WTC11 (cell line): ENCODE measurements at regions not wholly inside any gene's neighbourhood (a gene's known extent, or its start where the extent isn't known, plus 50 kb on each side); places are given as distances from the start of the nearest gene placed in this dataset.

Experiments used
- ATAC-seq: fragments of 200-7000 bp; cut with Tn5 transposase; 2 replicates; pipeline ENCODE4 v1.10.0; 2021; ENCODE audit warnings: mild to moderate bottlenecking, moderate library complexity
- CTCF ChIA-PET: fragments of 300-600 bp; sonication (Branson Sonifier 250); formaldehyde crosslinking; loops from one replicate; lab custom pipeline; 2021; ENCODE audit warnings: antibody characterized with exemption; lab: Charles Lee
- POLR2A ChIA-PET: fragments of 350-600 bp; sonication (Branson Sonifier 250); formaldehyde crosslinking; loops from one replicate; lab custom pipeline; 2021; ENCODE audit warnings: antibody characterized with exemption; lab: Charles Lee
- DNase-seq: peaks from one replicate; pipeline ENCODE4 v3.0.0; 2021; ENCODE audit warnings: low spot score
- H3K27ac Mint-ChIP-seq: 2 replicates; pipeline ENCODE4 v1.8.0; 2021; ENCODE audit warnings: mixed read lengths
- H3K27me3 Mint-ChIP-seq: 2 replicates; pipeline ENCODE4 v1.8.0; 2021; ENCODE audit warnings: low read depth, mild to moderate bottlenecking, moderate library complexity, mixed read lengths
- H3K36me3 Mint-ChIP-seq: 2 replicates; pipeline ENCODE4 v1.8.0; 2021; ENCODE audit warnings: mixed read lengths
- H3K4me1 Mint-ChIP-seq: 2 replicates; pipeline ENCODE4 v1.8.0; 2022; ENCODE audit warnings: mixed read lengths
- H3K4me3 Mint-ChIP-seq: 2 replicates; pipeline ENCODE4 v1.8.0; 2021; ENCODE audit warnings: mild to moderate bottlenecking, moderate library complexity, mixed read lengths
- H3K9me3 Mint-ChIP-seq: 2 replicates; pipeline ENCODE4 v1.8.0; 2021; ENCODE audit warnings: mixed read lengths
- GRHL2 ChIP-seq: fragments of 250-450 bp; sonication (Bioruptor Pico); IDR thresholded peaks from 2 replicates; pipeline ENCODE4 v1.8.0; 2022; ENCODE audit warnings: mild to moderate bottlenecking, moderate library complexity; ENCODE audit not compliant: insufficient replicate concordance, severe bottlenecking
- HMGA2 ChIP-seq: fragments of 250-450 bp; sonication (Bioruptor Pico); IDR thresholded peaks from 2 replicates; pipeline ENCODE4 v1.4.0; 2021; ENCODE audit warnings: mild to moderate bottlenecking, moderate library complexity
- IRF2 ChIP-seq: sonication (generic); formaldehyde crosslinking; IDR thresholded peaks from 2 replicates; pipeline ENCODE4 v1.8.0; 2022; ENCODE audit warnings: low read depth, missing genetic modification reagents, borderline replicate concordance
- JUN ChIP-seq: sonication (generic); formaldehyde crosslinking; IDR thresholded peaks from 2 replicates; pipeline ENCODE4 v1.8.0; 2023; ENCODE audit warnings: mild to moderate bottlenecking, missing genetic modification reagents
- KAT7 ChIP-seq: sonication (generic); formaldehyde crosslinking; IDR thresholded peaks from 2 replicates; pipeline ENCODE4 v1.8.1; 2023; ENCODE audit warnings: missing genetic modification reagents, mild to moderate bottlenecking, borderline replicate concordance
- MXD4 ChIP-seq: fragments of 250-450 bp; sonication (Bioruptor Pico); IDR thresholded peaks from 2 replicates; pipeline ENCODE4 v1.8.0; 2021; ENCODE audit warnings: mild to moderate bottlenecking, moderate library complexity, borderline replicate concordance
- NFE2L1 ChIP-seq: sonication (generic); formaldehyde crosslinking; IDR thresholded peaks from 2 replicates; pipeline ENCODE4 v1.8.1; 2023; ENCODE audit warnings: missing genetic modification reagents
- NR2C2 ChIP-seq: sonication (generic); formaldehyde crosslinking; IDR thresholded peaks from 2 replicates; pipeline ENCODE4 v1.8.0; 2022; ENCODE audit warnings: mild to moderate bottlenecking, missing genetic modification reagents
- NR3C1 ChIP-seq: sonication (generic); formaldehyde crosslinking; conservative IDR thresholded peaks from 2 replicates; pipeline ENCODE4 v1.8.1; 2023; ENCODE audit warnings: low read depth, mild to moderate bottlenecking, missing genetic modification reagents
- OVOL2 ChIP-seq: fragments of 250-450 bp; sonication (Bioruptor Pico); IDR thresholded peaks from 2 replicates; pipeline ENCODE4 v1.9.0; 2021; ENCODE audit warnings: mild to moderate bottlenecking, borderline replicate concordance
- SMAD4 ChIP-seq: sonication (generic); formaldehyde crosslinking; IDR thresholded peaks from 2 replicates; pipeline ENCODE4 v1.8.0; 2022; ENCODE audit warnings: mild to moderate bottlenecking, missing genetic modification reagents
- TCF7 ChIP-seq: sonication (generic); formaldehyde crosslinking; IDR thresholded peaks from 2 replicates; pipeline ENCODE4 v1.8.0; 2022; ENCODE audit warnings: mild to moderate bottlenecking, low read depth, missing genetic modification reagents, moderate library complexity
- TEAD1 ChIP-seq: sonication (generic); formaldehyde crosslinking; IDR thresholded peaks from 2 replicates; pipeline ENCODE4 v1.8.0; 2022; ENCODE audit warnings: mild to moderate bottlenecking, missing genetic modification reagents
- ZBTB21 ChIP-seq: sonication (generic); formaldehyde crosslinking; IDR thresholded peaks from 2 replicates; pipeline ENCODE4 v1.8.1; 2023; ENCODE audit warnings: mild to moderate bottlenecking, missing genetic modification reagents, borderline replicate concordance
- ZMAT4 ChIP-seq: fragments of 250-450 bp; sonication (Bioruptor Pico); IDR thresholded peaks from 2 replicates; pipeline ENCODE4 v1.9.0; 2021; ENCODE audit warnings: mild to moderate bottlenecking
- ZNF121 ChIP-seq: sonication (generic); formaldehyde crosslinking; IDR thresholded peaks from 2 replicates; pipeline ENCODE4 v1.8.0; 2023; ENCODE audit warnings: missing genetic modification reagents
- ZNF425 ChIP-seq: fragments of 250-450 bp; sonication (Bioruptor Pico); conservative IDR thresholded peaks from 2 replicates; pipeline ENCODE4 v1.9.0; 2021; ENCODE audit warnings: mild to moderate bottlenecking
- TF ChIP-seq, protein P1 (sequence below): fragments of 250-450 bp; sonication (Bioruptor Pico); IDR thresholded peaks from 2 replicates; pipeline ENCODE4 v1.9.0; 2021; ENCODE audit warnings: moderate library complexity, mild to moderate bottlenecking, inconsistent platforms, borderline replicate concordance
- TF ChIP-seq, protein P2 (sequence below): sonication (generic); formaldehyde crosslinking; IDR thresholded peaks from 2 replicates; pipeline ENCODE4 v1.8.1; 2022; ENCODE audit warnings: missing genetic modification reagents, borderline replicate concordance
- TF ChIP-seq, protein P3 (sequence below): sonication (generic); formaldehyde crosslinking; IDR thresholded peaks from 2 replicates; pipeline ENCODE4 v1.8.1; 2023; ENCODE audit warnings: mild to moderate bottlenecking, missing genetic modification reagents, moderate library complexity
- TF ChIP-seq, protein P4 (sequence below): sonication (generic); formaldehyde crosslinking; IDR thresholded peaks from 2 replicates; pipeline ENCODE4 v1.8.0; 2022; ENCODE audit warnings: mild to moderate bottlenecking, missing genetic modification reagents
- TF ChIP-seq, protein P5 (sequence below): sonication (generic); formaldehyde crosslinking; IDR thresholded peaks from 2 replicates; pipeline ENCODE4 v1.8.0; 2023; ENCODE audit warnings: mild to moderate bottlenecking, missing genetic modification reagents
- TF ChIP-seq, protein P6 (sequence below): sonication (generic); formaldehyde crosslinking; IDR thresholded peaks from 2 replicates; pipeline ENCODE4 v1.8.1; 2022; ENCODE audit warnings: mild to moderate bottlenecking, missing genetic modification reagents, moderate library complexity, borderline replicate concordance

- TF ChIP-seq, protein P1, sequence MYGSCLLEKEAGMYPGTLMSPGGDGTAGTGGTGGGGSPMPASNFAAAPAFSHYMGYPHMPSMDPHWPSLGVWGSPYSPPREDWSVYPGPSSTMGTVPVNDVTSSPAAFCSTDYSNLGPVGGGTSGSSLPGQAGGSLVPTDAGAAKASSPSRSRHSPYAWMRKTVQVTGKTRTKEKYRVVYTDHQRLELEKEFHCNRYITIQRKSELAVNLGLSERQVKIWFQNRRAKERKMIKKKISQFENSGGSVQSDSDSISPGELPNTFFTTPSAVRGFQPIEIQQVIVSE (CRISPR knock-in tag), result no peak
- TF ChIP-seq, protein P2, sequence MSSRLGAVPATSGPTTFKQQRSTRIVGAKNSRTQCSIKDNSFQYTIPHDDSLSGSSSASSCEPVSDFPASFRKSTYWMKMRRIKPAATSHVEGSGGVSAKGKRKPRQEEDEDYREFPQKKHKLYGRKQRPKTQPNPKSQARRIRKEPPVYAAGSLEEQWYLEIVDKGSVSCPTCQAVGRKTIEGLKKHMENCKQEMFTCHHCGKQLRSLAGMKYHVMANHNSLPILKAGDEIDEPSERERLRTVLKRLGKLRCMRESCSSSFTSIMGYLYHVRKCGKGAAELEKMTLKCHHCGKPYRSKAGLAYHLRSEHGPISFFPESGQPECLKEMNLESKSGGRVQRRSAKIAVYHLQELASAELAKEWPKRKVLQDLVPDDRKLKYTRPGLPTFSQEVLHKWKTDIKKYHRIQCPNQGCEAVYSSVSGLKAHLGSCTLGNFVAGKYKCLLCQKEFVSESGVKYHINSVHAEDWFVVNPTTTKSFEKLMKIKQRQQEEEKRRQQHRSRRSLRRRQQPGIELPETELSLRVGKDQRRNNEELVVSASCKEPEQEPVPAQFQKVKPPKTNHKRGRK (CRISPR knock-in tag), result no peak
- TF ChIP-seq IRF2 (CRISPR knock-in tag), result no peak
- TF ChIP-seq TEAD1 (CRISPR knock-in tag), result no peak
- TF ChIP-seq, protein P3, sequence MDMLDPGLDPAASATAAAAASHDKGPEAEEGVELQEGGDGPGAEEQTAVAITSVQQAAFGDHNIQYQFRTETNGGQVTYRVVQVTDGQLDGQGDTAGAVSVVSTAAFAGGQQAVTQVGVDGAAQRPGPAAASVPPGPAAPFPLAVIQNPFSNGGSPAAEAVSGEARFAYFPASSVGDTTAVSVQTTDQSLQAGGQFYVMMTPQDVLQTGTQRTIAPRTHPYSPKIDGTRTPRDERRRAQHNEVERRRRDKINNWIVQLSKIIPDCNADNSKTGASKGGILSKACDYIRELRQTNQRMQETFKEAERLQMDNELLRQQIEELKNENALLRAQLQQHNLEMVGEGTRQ (CRISPR knock-in tag), result no peak
- no peak for TF ChIP-seq NR3C1 (CRISPR knock-in tag)
- TF ChIP-seq OVOL2 (CRISPR knock-in tag), result no peak
- TF ChIP-seq MXD4 (CRISPR knock-in tag), result no peak
- TF ChIP-seq SMAD4, result no peak
- TF ChIP-seq, protein P4, sequence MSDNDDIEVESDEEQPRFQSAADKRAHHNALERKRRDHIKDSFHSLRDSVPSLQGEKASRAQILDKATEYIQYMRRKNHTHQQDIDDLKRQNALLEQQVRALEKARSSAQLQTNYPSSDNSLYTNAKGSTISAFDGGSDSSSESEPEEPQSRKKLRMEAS, result no peak
- no peak for TF ChIP-seq KAT7 (CRISPR knock-in tag)
- TF ChIP-seq ZNF121, result no peak
- no peak for TF ChIP-seq HMGA2 (CRISPR knock-in tag)
- TF ChIP-seq, all 79 proteins: peak for 0
Observed at GRCh38 chr10:131031346-131031745, 280.2 kb downstream of the TCERG1L start (continued).

- POLR2A ChIA-PET, result no interaction called here
- no peak for TF ChIP-seq ZMAT4 (CRISPR knock-in tag)
- TF ChIP-seq GRHL2 (CRISPR knock-in tag), result no peak
- TF ChIP-seq, protein P5, sequence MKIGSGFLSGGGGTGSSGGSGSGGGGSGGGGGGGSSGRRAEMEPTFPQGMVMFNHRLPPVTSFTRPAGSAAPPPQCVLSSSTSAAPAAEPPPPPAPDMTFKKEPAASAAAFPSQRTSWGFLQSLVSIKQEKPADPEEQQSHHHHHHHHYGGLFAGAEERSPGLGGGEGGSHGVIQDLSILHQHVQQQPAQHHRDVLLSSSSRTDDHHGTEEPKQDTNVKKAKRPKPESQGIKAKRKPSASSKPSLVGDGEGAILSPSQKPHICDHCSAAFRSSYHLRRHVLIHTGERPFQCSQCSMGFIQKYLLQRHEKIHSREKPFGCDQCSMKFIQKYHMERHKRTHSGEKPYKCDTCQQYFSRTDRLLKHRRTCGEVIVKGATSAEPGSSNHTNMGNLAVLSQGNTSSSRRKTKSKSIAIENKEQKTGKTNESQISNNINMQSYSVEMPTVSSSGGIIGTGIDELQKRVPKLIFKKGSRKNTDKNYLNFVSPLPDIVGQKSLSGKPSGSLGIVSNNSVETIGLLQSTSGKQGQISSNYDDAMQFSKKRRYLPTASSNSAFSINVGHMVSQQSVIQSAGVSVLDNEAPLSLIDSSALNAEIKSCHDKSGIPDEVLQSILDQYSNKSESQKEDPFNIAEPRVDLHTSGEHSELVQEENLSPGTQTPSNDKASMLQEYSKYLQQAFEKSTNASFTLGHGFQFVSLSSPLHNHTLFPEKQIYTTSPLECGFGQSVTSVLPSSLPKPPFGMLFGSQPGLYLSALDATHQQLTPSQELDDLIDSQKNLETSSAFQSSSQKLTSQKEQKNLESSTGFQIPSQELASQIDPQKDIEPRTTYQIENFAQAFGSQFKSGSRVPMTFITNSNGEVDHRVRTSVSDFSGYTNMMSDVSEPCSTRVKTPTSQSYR (CRISPR knock-in tag), result no peak
- no peak for TF ChIP-seq JUN (CRISPR knock-in tag)
- TF ChIP-seq TCF7 (CRISPR knock-in tag), result no peak
- TF ChIP-seq NR2C2, result no peak
- no peak for TF ChIP-seq OVOL2 (CRISPR knock-in tag)
- TF ChIP-seq, protein P6, sequence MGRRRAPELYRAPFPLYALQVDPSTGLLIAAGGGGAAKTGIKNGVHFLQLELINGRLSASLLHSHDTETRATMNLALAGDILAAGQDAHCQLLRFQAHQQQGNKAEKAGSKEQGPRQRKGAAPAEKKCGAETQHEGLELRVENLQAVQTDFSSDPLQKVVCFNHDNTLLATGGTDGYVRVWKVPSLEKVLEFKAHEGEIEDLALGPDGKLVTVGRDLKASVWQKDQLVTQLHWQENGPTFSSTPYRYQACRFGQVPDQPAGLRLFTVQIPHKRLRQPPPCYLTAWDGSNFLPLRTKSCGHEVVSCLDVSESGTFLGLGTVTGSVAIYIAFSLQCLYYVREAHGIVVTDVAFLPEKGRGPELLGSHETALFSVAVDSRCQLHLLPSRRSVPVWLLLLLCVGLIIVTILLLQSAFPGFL, result no peak
- TF ChIP-seq MXD4 (CRISPR knock-in tag), result no peak
- no peak for TF ChIP-seq ZBTB21
- TF ChIP-seq NFE2L1 (CRISPR knock-in tag), result no peak
- no peak for TF ChIP-seq ZNF425
Observed at GRCh38 chr10:131032329-131033165, 279.0 kb downstream of the TCERG1L start.

More at GRCh38 chr10:131032329-131033165, 279.0 kb downstream of the TCERG1L start:
- H3K36me3 Mint-ChIP-seq, result peaks cover 64% of the 10 kb centered on the region
- no peak overlapping the region for H3K4me3 Mint-ChIP-seq
- peaks cover 13% of the 10 kb centered on the region for H3K4me1 Mint-ChIP-seq
- CTCF ChIA-PET, result no interaction called here
- ATAC-seq, result no peak
- DNase-seq, result no peak
- H3K27me3 Mint-ChIP-seq, result peaks cover 17% of the 10 kb centered on the region
- H3K27ac Mint-ChIP-seq, result no peak overlapping the region
- H3K9me3 Mint-ChIP-seq, result peaks cover 57% of the 10 kb centered on the region
